GM13976 (cell line): ENCODE measurements at regions not wholly inside any gene's neighbourhood (a gene's known extent, or its start where the extent isn't known, plus 50 kb on each side); places are given as distances from the start of the nearest gene placed in this dataset.

ENCODE experiments used
- DNase-seq: peaks from one replicate; pipeline ENCODE4 v3.0.0; 2012; ENCODE audit warnings: low spot score
- CTCF ChIP-seq: IDR thresholded peaks from 2 replicates; pipeline ENCODE4 v1.5.1; 2012; ENCODE audit warnings: borderline replicate concordance, mild to moderate bottlenecking; ENCODE audit not compliant: insufficient read depth; ENCODE audit errors: extremely low read depth, missing control alignments, control extremely low read depth
- in situ Hi-C: fragments of 300-500 bp; cut with MboI; formaldehyde crosslinking; loops from one replicate; pipeline ENCODE4 v1.12.0; 2022; ENCODE audit warnings: low sequenced_read_pairs, mixed read lengths, inconsistent platforms; ENCODE audit not compliant: unreplicated experiment

- no peak for DNase-seq
- in situ Hi-C loops, result no loop called here
- no peak for TF ChIP-seq CTCF
These were observed 1364.9 kb downstream of the PCDH9 start for GRCh38 chr13:65865206-65865605.

- DNase-seq, result no peak
- in situ Hi-C loops, result no loop called here
- no peak for TF ChIP-seq CTCF
These were observed 1366.1 kb downstream of the PCDH9 start for GRCh38 chr13:65864039-65864438.

- no peak for TF ChIP-seq CTCF
- in situ Hi-C loops, result no loop called here
- DNase-seq, result no peak
These were observed 1369.8 kb downstream of the PCDH9 start for GRCh38 chr13:65860306-65860705.

- DNase-seq, result no peak
- no peak for TF ChIP-seq CTCF
- in situ Hi-C loops, result no loop called here
These were observed 1372.1 kb downstream of the PCDH9 start for GRCh38 chr13:65857942-65858565.

- DNase-seq, result no peak
- no peak for TF ChIP-seq CTCF
- in situ Hi-C loops, result no loop called here
These were observed 1373.7 kb downstream of the PCDH9 start for GRCh38 chr13:65856431-65856830.

GRCh38 chr13:65855242-65855805 lies 1374.8 kb downstream of the PCDH9 start:
- TF ChIP-seq CTCF, result no peak
- DNase-seq, result no peak
- in situ Hi-C loops, result no loop called here
